ENCODE measurements at regions not wholly inside any gene's neighbourhood (a gene's known extent, or its start where the extent isn't known, plus 50 kb on each side); places are given as distances from the start of the nearest gene placed in this dataset.

GRCh38 chr10:78852466-78853240 is 216.1 kb upstream of the ZMIZ1 start:
- no peak for TF ChIP-seq CTCF (IDR thresholded peaks at IDR 0.05)
- Histone ChIP-seq H3K27me3 (no peaks in the 10 kb centered on the region), H3K4me1 (no peaks in the 10 kb centered on the region), H3K9me3 (no peaks in the 10 kb centered on the region), H3K27ac (no peak overlapping the region), H3K4me3 (no peak overlapping the region), H3K36me3 (no peaks in the 10 kb centered on the region)
- DNase-seq (no peak), ATAC-seq (peak; percentile 65)
- intact Hi-C loops (cut with DNase I): no loop called here

GRCh38 chr10:78853864-78854263 is 214.9 kb upstream of the ZMIZ1 start:
- ATAC-seq (no peak), DNase-seq (no peak)
- intact Hi-C loops (cut with DNase I): no loop called here
- H3K27ac ChIP-seq: no peak overlapping the region
- no peak for TF ChIP-seq CTCF (IDR thresholded peaks at IDR 0.05)
- H3K36me3 ChIP-seq: no peaks in the 10 kb centered on the region
- H3K4me1 ChIP-seq: no peaks in the 10 kb centered on the region
- no peak overlapping the region for H3K4me3 ChIP-seq
- H3K27me3 ChIP-seq: no peaks in the 10 kb centered on the region
- no peaks in the 10 kb centered on the region for H3K9me3 ChIP-seq

GRCh38 chr10:78856421-78856820 is 212.3 kb upstream of the ZMIZ1 start:
- no peaks in the 10 kb centered on the region for H3K4me1 ChIP-seq
- intact Hi-C loops (cut with DNase I): no loop called here
- ATAC-seq (peak; percentile 29), DNase-seq (peak in 2 of 4 donors; percentile 71 to 85)
- no peak overlapping the region for H3K4me3 ChIP-seq
- no peaks in the 10 kb centered on the region for H3K27me3 ChIP-seq
- no peak for TF ChIP-seq CTCF (IDR thresholded peaks at IDR 0.05)
- no peaks in the 10 kb centered on the region for H3K36me3 ChIP-seq
- no peak overlapping the region for H3K27ac ChIP-seq
- H3K9me3 ChIP-seq: no peaks in the 10 kb centered on the region

GRCh38 chr10:78857193-78857592 is 211.6 kb upstream of the ZMIZ1 start:
- Histone ChIP-seq H3K4me3 (no peak overlapping the region), H3K36me3 (no peaks in the 10 kb centered on the region), H3K4me1 (no peaks in the 10 kb centered on the region), H3K9me3 (no peaks in the 10 kb centered on the region), H3K27ac (no peak overlapping the region), H3K27me3 (no peaks in the 10 kb centered on the region)
- DNase-seq (no peak), ATAC-seq (no peak)
- no peak for TF ChIP-seq CTCF (IDR thresholded peaks at IDR 0.05)
- intact Hi-C loops (cut with DNase I): no loop called here

DNA sequence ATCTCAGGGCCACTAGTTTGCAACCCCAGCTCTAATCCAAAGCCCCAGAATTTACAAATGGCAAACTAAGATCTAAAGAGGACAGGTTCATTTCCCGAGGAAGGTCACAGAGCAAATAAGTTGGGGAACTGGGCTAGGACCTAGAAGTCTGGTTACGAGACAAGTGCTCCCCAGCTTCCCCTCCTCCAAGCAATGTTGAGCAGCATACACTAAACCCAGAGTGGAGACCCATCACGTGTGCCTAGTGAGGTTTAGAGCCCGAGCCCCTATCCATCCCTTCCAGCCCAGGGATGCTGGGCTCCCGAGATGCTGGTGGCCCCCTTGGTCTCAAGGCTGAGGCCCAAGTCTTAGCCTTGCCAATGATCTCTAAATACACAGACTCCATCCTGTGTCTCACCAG is 209.5 kb upstream of the ZMIZ1 start:
- Histone ChIP-seq H3K9me3 (no peaks in the 10 kb centered on the region), H3K4me3 (no peak overlapping the region), H3K4me1 (no peaks in the 10 kb centered on the region), H3K36me3 (no peaks in the 10 kb centered on the region), H3K27ac (no peak overlapping the region), H3K27me3 (no peaks in the 10 kb centered on the region)
- no peak for DNase-seq
- intact Hi-C loops (cut with DNase I): no loop called here
- TF ChIP-seq CTCF (IDR thresholded peaks at IDR 0.05): no peak
- no peak for ATAC-seq

All from left lung (tissue), 4 donors.